Vagina (tissue), 2 donors: ENCODE measurements at regions not wholly inside any gene's neighbourhood (a gene's known extent, or its start where the extent isn't known, plus 50 kb on each side); places are given as distances from the start of the nearest gene placed in this dataset.

Experiments used
- DNase-seq, 2 donors: peaks; one replicate each; pipeline ENCODE4 v3.0.0-alpha.2; 2017; ENCODE audit errors: extremely low spot score in 2 of 2
- H3K27ac ChIP-seq: fragments of 200-600 bp; sonication (generic); one replicate; pipeline ENCODE4 v1.5.1; 2019
- H3K27me3 ChIP-seq: fragments of 200-600 bp; sonication (generic); one replicate; pipeline ENCODE4 v1.5.1; 2019
- H3K36me3 ChIP-seq, 2 donors: fragments of 200-600 bp; sonication (generic); one replicate each; pipeline ENCODE4 v1.5.1; 2017 to 2019
- H3K4me1 ChIP-seq: fragments of 200-600 bp; sonication (generic); one replicate; pipeline ENCODE4 v1.5.1; 2019
- H3K4me3 ChIP-seq, 2 donors: fragments of 200-600 bp; sonication (generic); 1 replicate in 1 of 2; 2 replicates in 1 of 2; pipeline ENCODE4 v1.5.1; 2016 to 2019
- H3K9me3 ChIP-seq: fragments of 200-600 bp; sonication (generic); one replicate; pipeline ENCODE4 v1.5.1; 2019
- CTCF ChIP-seq, 3 experiments: fragments of 450-650 bp in 2 of 3; fragments of 200-600 bp in 1 of 3; sonication (generic) in 1 of 3; IDR thresholded peaks; one replicate each; pipeline ENCODE4 v1.5.1; 2017 to 2019; ENCODE audit warnings: antibody characterized with exemption in 3 of 3, mild to moderate bottlenecking in 2 of 3, moderate library complexity in 2 of 3
- POLR2A ChIP-seq, 2 donors: fragments of 450-650 bp; IDR thresholded peaks; one replicate each; pipeline ENCODE4 v1.6.1; 2017; ENCODE audit warnings: antibody characterized with exemption in 2 of 2, mild to moderate bottlenecking in 2 of 2, moderate library complexity in 2 of 2
- POLR2AphosphoS5 ChIP-seq, 2 donors: sonication (generic); formaldehyde crosslinking; IDR thresholded peaks; one replicate each; pipeline ENCODE4 v1.9.0; 2017; ENCODE audit warnings: antibody characterized with exemption in 2 of 2, mild to moderate bottlenecking in 2 of 2, low read depth in 1 of 2; ENCODE audit not compliant: insufficient read depth in 1 of 2
- intact Hi-C: fragments of 100-400 bp; cut with DNase I; formaldehyde crosslinking; loops from one replicate; pipeline ENCODE4 v1.15.1; 2023

GRCh38 chr3:124322309-124322880 is 330.5 kb upstream of the ROPN1 start:
- no peaks in the 10 kb centered on the region for H3K4me1 ChIP-seq
- intact Hi-C loops: no loop called here
- H3K27me3 ChIP-seq: no peaks in the 10 kb centered on the region
- no peaks in the 10 kb centered on the region for H3K9me3 ChIP-seq
- H3K27ac ChIP-seq: no peak overlapping the region
- no peak overlapping the region for H3K4me3 ChIP-seq
- TF ChIP-seq POLR2AphosphoS5 (IDR thresholded peaks at IDR 0.05; ENCODE audit: insufficient read depth in 1 of 2, low read depth in 1 of 2): no peak
- TF ChIP-seq CTCF (IDR thresholded peaks at IDR 0.05): no peak
- TF ChIP-seq POLR2A (IDR thresholded peaks at IDR 0.05): no peak
- no peak for DNase-seq
- no peaks in the 10 kb centered on the region for H3K36me3 ChIP-seq

- Histone ChIP-seq H3K4me3 (no peak overlapping the region), H3K9me3 (no peaks in the 10 kb centered on the region), H3K4me1 (no peaks in the 10 kb centered on the region), H3K27me3 (no peaks in the 10 kb centered on the region), H3K27ac (no peak overlapping the region), H3K36me3 (no peaks in the 10 kb centered on the region)
- intact Hi-C loops: no loop called here
- TF ChIP-seq POLR2AphosphoS5 (IDR thresholded peaks at IDR 0.05; ENCODE audit: insufficient read depth in 1 of 2, low read depth in 1 of 2): no peak
- TF ChIP-seq CTCF (IDR thresholded peaks at IDR 0.05): no peak
- no peak for DNase-seq
These were observed 331.0 kb upstream of the ROPN1 start for GRCh38 chr3:124322966-124323365.

- no peak for TF ChIP-seq POLR2AphosphoS5 (IDR thresholded peaks at IDR 0.05; ENCODE audit: insufficient read depth in 1 of 2, low read depth in 1 of 2)
- TF ChIP-seq CTCF (IDR thresholded peaks at IDR 0.05): no peak
- TF ChIP-seq POLR2A (IDR thresholded peaks at IDR 0.05): no peak
- intact Hi-C loops: no loop called here
- DNase-seq: peak in 1 of 2 donors; percentile 52
- no peaks in the 10 kb centered on the region for H3K4me1 ChIP-seq
- no peaks in the 10 kb centered on the region for H3K27me3 ChIP-seq
- H3K4me3 ChIP-seq: no peak overlapping the region
- H3K27ac ChIP-seq: no peak overlapping the region
- H3K36me3 ChIP-seq: no peaks in the 10 kb centered on the region
- H3K9me3 ChIP-seq: no peaks in the 10 kb centered on the region
These were observed 333.3 kb upstream of the ROPN1 start for GRCh38 chr3:124325248-124325647.

- H3K4me3 ChIP-seq: no peak overlapping the region
- no peaks in the 10 kb centered on the region for H3K9me3 ChIP-seq
- intact Hi-C loops: no loop called here
These were observed 337.8 kb upstream of the ROPN1 start for GRCh38 chr3:124329723-124330122.

More at GRCh38 chr3:124329723-124330122, 337.8 kb upstream of the ROPN1 start:
- Histone ChIP-seq H3K36me3 (no peaks in the 10 kb centered on the region), H3K27ac (no peak overlapping the region), H3K27me3 (no peaks in the 10 kb centered on the region), H3K4me1 (no peaks in the 10 kb centered on the region)
- peak in 1 of 2 donors; percentile 56 for DNase-seq
- no peak for TF ChIP-seq CTCF (IDR thresholded peaks at IDR 0.05)
- TF ChIP-seq POLR2A (IDR thresholded peaks at IDR 0.05): no peak
- TF ChIP-seq POLR2AphosphoS5 (IDR thresholded peaks at IDR 0.05; ENCODE audit: insufficient read depth in 1 of 2, low read depth in 1 of 2): no peak
